Frontal cortex (tissue), 3 donors: ENCODE measurements at regions not wholly inside any gene's neighbourhood (a gene's known extent, or its start where the extent isn't known, plus 50 kb on each side); places are given as distances from the start of the nearest gene placed in this dataset.
"Not testable (repeated sequence)": the region's sequence is repeated elsewhere in the genome, so short reads cannot be mapped to it uniquely, and the experiment has no call there.

ENCODE experiments used
- DNase-seq, 2 donors: peaks; one replicate each; pipeline ENCODE4 v3.0.0; 2012; ENCODE audit warnings: low spot score in 2 of 2
- FAIRE-seq: peaks from 2 replicates; lab custom pipeline; 2012; peaks lifted over from hg19 to GRCh38; lab: Jason Lieb, UNC
- donor health status: control.
- donor health status: control.
- donor health status: control.

DNA sequence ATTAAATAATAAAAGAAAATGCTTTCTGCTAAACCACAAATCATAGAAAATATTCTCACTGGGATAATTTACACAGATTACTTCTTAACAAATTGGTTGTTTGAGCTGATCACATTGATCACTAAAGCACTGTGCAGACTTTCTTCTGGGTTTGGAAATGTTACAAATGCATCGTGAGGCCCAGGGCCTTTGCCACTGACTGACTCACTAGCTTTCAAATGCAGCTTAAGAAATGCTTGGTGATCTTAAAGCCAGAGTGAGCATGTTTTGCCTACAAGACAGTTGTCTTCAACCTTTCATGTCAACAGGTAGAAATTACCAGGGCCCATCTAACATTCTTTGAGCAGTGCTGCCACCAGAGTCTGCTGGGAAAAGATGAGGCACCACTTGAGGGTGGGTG, 252.3 kb upstream of the ADRA1B start:
- DNase-seq (no peak), FAIRE-seq (no peak)

DNA sequence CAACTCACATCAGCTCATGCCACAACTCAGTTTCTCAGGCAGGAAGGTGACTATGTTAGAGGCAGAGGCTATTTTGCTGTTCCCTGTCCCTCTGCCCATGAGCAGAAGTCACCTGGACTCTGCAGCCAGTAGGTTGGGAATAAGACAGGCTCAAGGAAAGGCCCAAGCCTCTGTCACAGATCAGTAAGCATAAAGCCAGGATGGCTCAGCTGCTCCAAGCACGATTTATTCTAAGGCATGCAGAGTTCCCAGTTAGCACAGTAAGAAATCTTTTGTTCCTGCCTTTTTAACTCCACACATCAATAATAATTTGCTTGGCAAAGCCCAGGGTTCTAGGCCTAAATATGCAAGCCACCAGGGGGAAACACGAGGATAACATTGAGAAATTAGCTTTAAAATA, 249.0 kb upstream of the ADRA1B start:
- DNase-seq, result no peak
- no peak for FAIRE-seq

GRCh38 chr5:159668556-159668955, 247.7 kb upstream of the ADRA1B start:
- DNase-seq, result no peak
- FAIRE-seq, result no peak

GRCh38 chr5:159669559-159669958, 246.7 kb upstream of the ADRA1B start:
- FAIRE-seq, result no peak
- no peak for DNase-seq

DNA sequence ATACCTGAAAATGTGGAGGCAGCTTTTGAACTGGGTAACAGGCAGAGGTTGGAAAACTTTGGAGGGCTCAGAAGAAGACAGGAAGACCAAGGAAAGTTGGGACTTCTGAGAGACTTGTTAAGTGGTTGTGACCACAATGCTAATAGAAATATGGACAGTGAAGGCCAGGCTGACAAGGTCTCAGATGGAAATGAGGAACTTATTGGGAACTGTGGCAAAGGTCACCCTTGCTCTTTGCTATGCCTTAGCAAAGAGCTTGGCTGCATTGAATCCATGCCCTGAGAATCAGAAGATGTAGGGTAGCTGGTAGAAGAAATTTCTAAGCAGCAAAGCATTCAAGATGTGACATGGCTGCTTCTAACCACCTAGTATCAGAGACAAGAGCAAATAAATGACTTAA, 244.4 kb upstream of the ADRA1B start:
- DNase-seq (no peak), FAIRE-seq (no peak)

DNA sequence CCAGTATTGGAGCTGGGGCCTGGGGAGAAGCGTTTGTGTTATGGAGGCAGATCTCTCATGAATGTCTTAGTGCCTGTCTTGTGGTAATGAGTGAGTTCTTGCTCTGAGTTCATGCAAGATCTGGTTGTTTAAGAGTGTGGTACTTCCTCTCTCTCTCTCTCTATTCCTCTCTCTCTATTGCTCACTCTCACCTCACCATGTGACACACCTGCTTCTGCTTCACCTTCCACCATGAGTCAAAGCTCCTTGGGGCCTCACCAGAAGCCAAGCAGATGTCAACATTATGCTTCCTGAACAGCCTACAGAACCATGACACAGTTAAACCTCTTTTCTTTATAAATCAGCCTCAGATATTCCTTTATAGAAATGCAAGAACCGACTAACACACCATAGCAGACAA, 242.7 kb upstream of the ADRA1B start:
- FAIRE-seq (no peak), DNase-seq (no peak)

- DNase-seq (no peak), FAIRE-seq (no peak)
Measured at GRCh38 chr5:159678657-159679392, 237.5 kb upstream of the ADRA1B start.

DNA sequence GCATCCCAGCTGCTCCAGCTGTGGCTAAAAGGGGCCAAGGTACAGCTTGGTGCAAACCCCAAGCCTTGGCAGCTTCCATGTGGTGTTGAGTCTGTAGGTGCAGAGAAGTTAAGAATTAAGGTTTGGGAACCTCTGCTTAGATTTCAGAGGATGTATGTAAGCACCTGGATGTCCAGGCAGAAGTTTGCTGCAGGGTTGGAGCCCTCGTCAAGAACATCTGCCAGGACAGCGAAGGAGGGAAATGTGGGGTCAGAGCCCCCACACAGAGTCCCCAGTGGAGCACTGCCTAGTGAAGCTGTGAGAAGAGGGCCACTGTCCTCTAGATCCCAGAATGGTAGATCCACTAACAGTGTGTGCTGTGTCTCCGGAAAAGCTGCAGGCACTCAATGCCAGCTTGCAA, 236.2 kb upstream of the ADRA1B start:
- DNase-seq (no peak), FAIRE-seq (no peak)

- DNase-seq (no peak), FAIRE-seq (no peak)
Measured at GRCh38 chr5:159681661-159682060, 234.6 kb upstream of the ADRA1B start.

- DNase-seq, result no peak
- FAIRE-seq, result no peak
Measured at GRCh38 chr5:159682623-159683022, 233.7 kb upstream of the ADRA1B start.

- not testable (repeated sequence) for DNase-seq, FAIRE-seq
Measured at GRCh38 chr5:159687892-159688291, 228.4 kb upstream of the ADRA1B start.

DNA sequence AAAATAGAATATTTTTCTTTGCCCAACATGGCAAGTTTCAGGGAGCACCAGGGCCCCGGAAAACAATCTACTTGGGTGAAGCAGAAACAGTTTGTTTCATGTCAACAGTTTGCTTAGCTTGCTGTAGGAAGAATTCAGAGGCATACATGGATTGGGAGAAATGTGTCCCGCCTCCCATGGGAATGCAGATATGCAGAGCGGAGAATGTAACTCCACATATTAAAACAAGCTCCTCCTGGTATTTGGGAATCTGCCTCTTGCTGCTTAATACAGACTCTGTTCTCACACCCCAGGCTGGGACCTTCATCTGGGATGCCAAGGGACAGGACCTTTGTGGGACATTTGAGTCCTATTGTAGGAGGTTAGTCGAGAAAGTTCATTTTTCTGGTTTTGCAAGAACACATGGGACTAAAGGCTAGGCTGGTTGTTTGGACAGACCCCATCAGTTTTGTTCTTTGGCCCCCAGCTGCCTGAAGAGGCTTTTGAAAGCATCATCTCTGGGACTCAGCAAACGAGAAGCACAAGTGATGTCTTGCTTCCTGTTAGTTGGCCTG, 220.5 kb upstream of the ADRA1B start:
- FAIRE-seq (no peak), DNase-seq (no peak)

DNA sequence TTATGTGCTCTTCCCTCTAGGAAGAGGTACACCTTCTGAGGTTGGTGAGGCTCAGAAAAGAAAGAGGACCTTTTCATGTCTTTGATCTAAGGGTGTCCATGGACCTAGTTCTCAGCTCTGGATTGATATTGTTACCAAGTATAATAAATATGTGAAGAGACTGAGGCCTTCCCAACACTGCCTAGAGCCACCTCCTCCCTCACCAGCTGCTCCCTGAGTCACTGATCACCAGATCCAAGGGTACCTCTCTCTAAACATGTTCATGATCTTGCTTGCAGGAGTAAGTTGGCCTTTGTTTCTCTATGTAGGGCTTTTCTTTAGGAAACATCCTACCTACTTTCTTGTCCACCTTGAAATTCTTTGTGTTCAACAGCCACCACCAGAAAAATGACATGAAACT, 218.8 kb upstream of the ADRA1B start:
- DNase-seq (no peak), FAIRE-seq (no peak)

DNA sequence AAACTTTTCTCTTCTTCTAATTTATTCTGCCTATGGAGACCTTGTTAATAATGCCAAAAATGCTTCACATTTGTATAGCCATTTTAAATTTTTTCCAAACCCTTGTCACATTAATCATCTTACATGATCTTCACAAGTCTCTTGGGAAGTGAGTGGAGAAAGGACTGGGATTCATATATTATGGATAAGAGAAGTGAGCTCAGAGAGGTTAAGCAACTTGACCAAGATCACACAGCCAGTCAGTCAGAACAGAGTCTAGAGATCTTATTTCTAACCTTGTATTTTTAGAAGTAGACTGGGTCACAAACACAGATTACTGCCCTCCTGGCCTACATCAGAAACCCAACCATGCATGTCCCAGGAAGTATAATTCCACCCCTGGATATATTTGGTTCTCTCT, 218.0 kb upstream of the ADRA1B start:
- DNase-seq, result no peak
- FAIRE-seq, result no peak

DNA sequence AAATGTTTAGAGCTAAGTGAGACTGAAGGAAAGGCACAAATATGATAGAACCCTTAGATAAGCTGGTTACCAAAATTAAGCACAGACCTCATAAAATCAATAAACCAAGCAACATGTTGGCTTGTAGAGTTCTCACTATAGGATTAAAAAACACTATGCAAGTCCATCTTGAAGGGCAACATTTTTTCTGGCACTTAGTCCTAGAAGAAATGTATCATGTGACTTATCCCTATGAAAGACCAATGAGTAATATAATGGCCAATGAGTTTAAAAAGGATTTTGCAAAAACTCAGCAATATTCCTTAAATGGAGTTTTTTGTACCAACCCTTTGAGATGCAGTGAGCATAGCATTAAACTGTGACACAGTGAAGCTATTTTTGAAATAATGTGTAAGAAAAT, 216.3 kb upstream of the ADRA1B start:
- FAIRE-seq (no peak), DNase-seq (no peak)

- FAIRE-seq (no peak), DNase-seq (no peak)
Measured at GRCh38 chr5:159702301-159702700, 214.0 kb upstream of the ADRA1B start.

DNA sequence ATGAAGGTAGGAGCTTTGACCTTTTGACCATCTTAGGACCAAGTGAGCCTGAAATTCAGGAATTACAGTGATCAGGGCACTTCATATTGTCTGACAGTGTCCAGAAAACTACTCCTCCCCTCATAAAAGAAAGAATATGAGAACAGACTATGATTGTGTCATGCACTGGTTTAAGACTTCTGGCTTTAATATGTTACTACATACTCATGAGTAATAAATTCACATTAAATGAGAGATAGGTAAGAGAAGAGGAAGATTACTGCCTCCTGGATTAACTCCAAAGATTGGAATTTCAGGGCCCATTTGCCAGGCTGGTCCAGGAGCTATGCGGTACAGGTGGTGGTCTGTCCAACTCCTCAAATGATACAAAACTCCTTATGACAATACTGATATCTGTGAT, 213.5 kb upstream of the ADRA1B start:
- FAIRE-seq, result no peak
- DNase-seq, result no peak

GRCh38 chr5:159704160-159704559, 212.1 kb upstream of the ADRA1B start:
- no peak for FAIRE-seq
- DNase-seq, result no peak

GRCh38 chr5:159705948-159706347, 210.3 kb upstream of the ADRA1B start:
- no peak for DNase-seq
- no peak for FAIRE-seq

GRCh38 chr5:159708090-159708489, 208.2 kb upstream of the ADRA1B start:
- DNase-seq (no peak), FAIRE-seq (no peak)

GRCh38 chr5:159712672-159713071, 203.6 kb upstream of the ADRA1B start:
- FAIRE-seq (no peak), DNase-seq (no peak)

- DNase-seq (no peak), FAIRE-seq (no peak)
Measured at GRCh38 chr5:159713254-159713653, 203.0 kb upstream of the ADRA1B start.
